GM10266 (cell line): ENCODE measurements at regions not wholly inside any gene's neighbourhood (a gene's known extent, or its start where the extent isn't known, plus 50 kb on each side); places are given as distances from the start of the nearest gene placed in this dataset.

Source experiments
- DNase-seq: peaks from one replicate; pipeline ENCODE4 v3.0.0; 2012; ENCODE audit errors: extremely low spot score
- TF ChIP-seq, protein P1 (sequence below): IDR thresholded peaks from 2 replicates; pipeline ENCODE4 v1.5.1; 2012; ENCODE audit warnings: mild to moderate bottlenecking, low read depth; ENCODE audit not compliant: control insufficient read depth, insufficient read depth; ENCODE audit errors: missing control alignments

DNA sequence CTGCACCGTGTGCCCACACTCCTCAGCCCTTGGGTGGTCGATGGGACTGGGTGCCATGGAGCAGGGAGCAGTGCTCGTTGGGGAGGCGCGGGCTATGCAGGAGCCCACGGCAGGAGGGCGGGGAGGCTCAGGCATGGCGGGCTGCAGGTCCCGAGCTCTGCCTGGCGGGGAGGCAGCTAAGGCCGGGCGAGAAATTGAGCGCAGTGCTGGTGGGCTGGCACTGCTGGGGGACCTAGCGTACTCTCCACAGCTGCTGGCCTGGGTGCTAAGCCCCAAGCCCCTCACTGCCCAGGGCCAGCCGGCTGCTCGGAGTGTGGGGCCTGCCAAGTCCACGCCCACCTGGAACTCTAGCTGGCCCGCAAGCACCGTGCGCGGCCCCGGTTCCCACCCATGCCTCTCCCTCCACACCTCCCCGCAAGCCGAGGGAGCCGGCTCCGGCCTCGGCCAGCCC lies 55.9 kb upstream of the ECI2 start:
- TF ChIP-seq, protein P1, sequence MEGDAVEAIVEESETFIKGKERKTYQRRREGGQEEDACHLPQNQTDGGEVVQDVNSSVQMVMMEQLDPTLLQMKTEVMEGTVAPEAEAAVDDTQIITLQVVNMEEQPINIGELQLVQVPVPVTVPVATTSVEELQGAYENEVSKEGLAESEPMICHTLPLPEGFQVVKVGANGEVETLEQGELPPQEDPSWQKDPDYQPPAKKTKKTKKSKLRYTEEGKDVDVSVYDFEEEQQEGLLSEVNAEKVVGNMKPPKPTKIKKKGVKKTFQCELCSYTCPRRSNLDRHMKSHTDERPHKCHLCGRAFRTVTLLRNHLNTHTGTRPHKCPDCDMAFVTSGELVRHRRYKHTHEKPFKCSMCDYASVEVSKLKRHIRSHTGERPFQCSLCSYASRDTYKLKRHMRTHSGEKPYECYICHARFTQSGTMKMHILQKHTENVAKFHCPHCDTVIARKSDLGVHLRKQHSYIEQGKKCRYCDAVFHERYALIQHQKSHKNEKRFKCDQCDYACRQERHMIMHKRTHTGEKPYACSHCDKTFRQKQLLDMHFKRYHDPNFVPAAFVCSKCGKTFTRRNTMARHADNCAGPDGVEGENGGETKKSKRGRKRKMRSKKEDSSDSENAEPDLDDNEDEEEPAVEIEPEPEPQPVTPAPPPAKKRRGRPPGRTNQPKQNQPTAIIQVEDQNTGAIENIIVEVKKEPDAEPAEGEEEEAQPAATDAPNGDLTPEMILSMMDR = no peak
- no peak for DNase-seq

DNA sequence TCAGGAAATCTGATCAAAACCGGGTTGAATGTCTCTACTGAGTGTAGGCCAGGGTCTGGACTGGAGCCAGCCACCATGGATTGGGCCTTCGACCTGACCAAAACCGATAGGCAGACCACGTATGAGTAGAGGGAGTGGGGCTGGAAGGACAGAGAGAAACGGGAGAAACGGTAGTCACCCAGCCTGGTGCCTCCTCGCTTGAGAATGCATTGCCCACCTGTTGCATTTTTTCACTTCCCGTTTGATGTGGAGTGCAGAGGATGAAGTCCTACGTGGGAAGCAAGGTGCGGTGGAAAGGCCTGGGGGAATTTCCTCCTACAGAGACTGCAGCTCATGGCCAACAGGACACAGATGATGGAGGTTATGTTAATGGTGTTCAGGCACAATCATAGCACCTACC lies 53.9 kb upstream of the ECI2 start:
- TF ChIP-seq, protein P1 = no peak
- no peak for DNase-seq

DNA sequence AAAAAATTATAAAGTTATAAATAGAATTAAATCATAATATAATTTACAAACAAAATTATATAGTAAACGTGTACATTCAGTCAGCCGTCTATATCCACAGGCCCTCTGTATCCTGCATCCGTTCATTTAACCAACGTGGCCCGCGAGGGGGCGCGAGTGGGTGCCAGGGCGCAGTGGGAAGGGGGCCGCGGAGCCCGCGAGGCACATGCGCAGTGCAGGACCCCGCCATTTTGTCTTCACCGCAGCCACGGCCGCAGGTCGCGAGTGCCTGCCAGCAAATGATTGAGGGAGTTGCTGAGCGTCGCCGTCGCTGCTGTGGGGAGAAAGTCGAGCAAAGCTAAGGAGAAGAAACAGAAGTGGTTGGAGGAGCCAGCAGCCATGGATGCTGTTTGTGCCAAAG lies 53.4 kb upstream of the ECI2 start:
- no peak for DNase-seq
- TF ChIP-seq, protein P1 = no peak

DNA sequence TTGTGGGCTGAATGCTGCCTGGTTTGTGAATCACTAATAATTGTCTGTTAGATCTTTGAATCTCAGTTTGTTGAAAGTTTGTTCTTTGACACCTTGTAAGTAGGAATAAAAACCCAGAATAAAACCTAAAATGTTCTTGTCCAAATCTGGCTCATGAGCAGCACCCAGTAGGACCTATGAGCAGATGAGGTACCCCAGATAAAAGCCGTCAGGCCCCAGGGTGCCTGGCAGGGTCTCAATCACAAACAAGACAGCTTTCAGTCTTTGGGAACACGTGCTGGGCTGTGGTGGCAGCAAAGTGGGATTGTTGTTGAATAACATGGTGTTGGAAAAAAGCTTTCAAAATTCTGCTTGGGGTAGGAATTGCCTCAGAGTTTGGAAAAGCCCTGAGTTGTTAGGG lies 52.1 kb upstream of the ECI2 start:
- TF ChIP-seq, protein P1 = no peak

DNA sequence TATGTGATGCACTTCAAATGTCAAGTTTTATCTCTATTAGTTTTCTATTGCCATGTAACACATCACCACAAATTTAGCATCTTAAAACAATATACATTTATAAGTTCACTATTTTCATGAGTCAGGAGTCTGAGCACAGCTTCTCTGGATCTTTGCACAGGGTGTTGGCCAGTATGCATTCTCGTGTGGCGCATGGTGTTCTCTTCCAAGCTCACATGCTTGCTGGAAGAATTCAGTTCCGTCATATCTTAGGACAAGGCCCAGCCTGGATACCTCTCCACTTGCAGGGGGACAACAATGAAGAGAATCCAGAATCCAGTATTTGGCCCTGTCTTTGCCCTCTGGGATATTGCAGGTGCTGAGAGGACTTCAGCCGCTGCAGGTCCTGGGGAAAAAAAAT lies 51.0 kb upstream of the ECI2 start:
- TF ChIP-seq, protein P1 = no peak
- DNase-seq = no peak

More for the DNA sequence above, 52.1 kb upstream of the ECI2 start:
- DNase-seq = no peak

DNA sequence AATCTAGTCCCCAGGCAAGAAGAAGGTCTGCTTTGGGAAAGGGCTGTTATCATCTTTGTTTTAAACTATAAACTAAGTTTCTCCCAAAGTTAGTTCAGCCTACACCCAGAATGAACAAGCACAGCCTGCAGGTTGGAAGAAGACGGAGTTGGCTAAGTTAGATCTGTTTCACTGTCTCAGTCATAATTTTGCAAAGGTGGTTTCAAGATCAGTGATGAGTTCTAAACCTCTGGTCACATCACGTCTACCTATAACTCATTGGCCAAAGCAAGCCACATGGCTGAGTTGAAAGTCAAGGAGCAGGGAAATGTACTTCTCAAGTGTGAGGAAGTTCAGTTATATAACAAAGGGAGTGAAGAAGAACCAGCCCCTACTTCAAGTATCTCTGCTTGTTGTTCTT lies 50.5 kb upstream of the ECI2 start:
- DNase-seq = no peak
- TF ChIP-seq, protein P1 = no peak

DNA sequence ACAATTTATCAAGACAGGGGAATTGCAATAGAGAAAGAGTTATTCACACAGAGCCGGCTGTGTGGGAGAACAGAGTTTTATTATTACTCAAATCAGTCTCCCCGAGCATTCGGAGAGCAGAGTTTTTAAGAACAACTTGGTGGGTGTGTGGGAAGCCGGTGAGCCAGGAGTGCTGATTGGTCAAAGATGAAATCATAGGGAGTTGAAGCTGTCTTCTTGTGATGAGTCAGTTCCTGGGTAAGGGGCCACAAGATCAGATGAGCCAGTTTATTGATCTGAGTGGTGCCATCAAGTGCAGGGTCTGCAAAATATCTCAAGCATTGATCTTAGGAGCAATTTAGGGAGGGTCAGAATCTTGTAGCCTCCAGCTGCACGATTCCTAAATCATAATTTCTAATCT lies 50.0 kb upstream of the ECI2 start:
- no peak for DNase-seq
- TF ChIP-seq, protein P1 = no peak
